ENCODE measurements at regions not wholly inside any gene's neighbourhood (a gene's known extent, or its start where the extent isn't known, plus 50 kb on each side); places are given as distances from the start of the nearest gene placed in this dataset.

GRCh38 chr7:22962775-22963350, 51.1 kb downstream of the HYCC1 start:
- DNase-seq: no peak

GRCh38 chr7:22958742-22959141, 55.2 kb downstream of the HYCC1 start:
- no peak for DNase-seq

GRCh38 chr7:22954251-22954650, 59.7 kb downstream of the HYCC1 start:
- DNase-seq: no peak

- DNase-seq: no peak
Observed at GRCh38 chr7:22952306-22953015, 61.5 kb downstream of the HYCC1 start.

- no peak for DNase-seq
Observed at GRCh38 chr7:22949944-22950343, 64.0 kb downstream of the HYCC1 start.

GRCh38 chr7:22949221-22949620, 64.7 kb downstream of the HYCC1 start:
- no peak for DNase-seq

- no peak for DNase-seq
Observed at GRCh38 chr7:22948770-22949169, 65.2 kb downstream of the HYCC1 start.

GRCh38 chr7:22945584-22945983, 68.3 kb downstream of the HYCC1 start:
- no peak for DNase-seq

GRCh38 chr7:22944510-22944909, 69.4 kb downstream of the HYCC1 start:
- DNase-seq: no peak

- DNase-seq: no peak
Observed at GRCh38 chr7:22944022-22944421, 69.9 kb downstream of the HYCC1 start.

- no peak for DNase-seq
Observed at GRCh38 chr7:22942191-22942590, 71.7 kb downstream of the HYCC1 start.

- DNase-seq: no peak
Observed at GRCh38 chr7:22939842-22940241, 74.1 kb downstream of the HYCC1 start.

- DNase-seq: no peak
Observed at GRCh38 chr7:22937946-22938345, 76.0 kb downstream of the HYCC1 start.

- DNase-seq: no peak
Observed at GRCh38 chr7:22936246-22936645, 77.7 kb downstream of the HYCC1 start.

- no peak for DNase-seq
Observed at GRCh38 chr7:22935269-22935668, 78.7 kb downstream of the HYCC1 start.

- no peak for DNase-seq
Observed at GRCh38 chr7:22934473-22935065, 79.4 kb downstream of the HYCC1 start.

GRCh38 chr7:22934023-22934422, 79.9 kb downstream of the HYCC1 start:
- no peak for DNase-seq

GRCh38 chr7:22932896-22933295, 81.0 kb downstream of the HYCC1 start:
- DNase-seq: no peak

GRCh38 chr7:22931011-22931410, 82.9 kb downstream of the HYCC1 start:
- DNase-seq: no peak

- no peak for DNase-seq
Observed at GRCh38 chr7:22922307-22922706, 91.6 kb downstream of the HYCC1 start.

GRCh38 chr7:22921386-22922086, 92.4 kb downstream of the HYCC1 start:
- no peak for DNase-seq

- DNase-seq: no peak
Observed at GRCh38 chr7:22920672-22921071, 93.3 kb downstream of the HYCC1 start.

GRCh38 chr7:22913158-22913557, 90.5 kb upstream of the TOMM7 start:
- DNase-seq: no peak

GRCh38 chr7:22911889-22912288, 89.2 kb upstream of the TOMM7 start:
- no peak for DNase-seq
